Activated effector memory CD4-positive, alpha-beta T cell treated with Interleukin-2 at 50 U/mL for 16 hours (primary cell): ENCODE measurements at regions not wholly inside any gene's neighbourhood (a gene's known extent, or its start where the extent isn't known, plus 50 kb on each side); places are given as distances from the start of the nearest gene placed in this dataset.

Experiments
- DNase-seq: peaks from one replicate; pipeline ENCODE4 v3.0.0-alpha.2; 2020

DNA sequence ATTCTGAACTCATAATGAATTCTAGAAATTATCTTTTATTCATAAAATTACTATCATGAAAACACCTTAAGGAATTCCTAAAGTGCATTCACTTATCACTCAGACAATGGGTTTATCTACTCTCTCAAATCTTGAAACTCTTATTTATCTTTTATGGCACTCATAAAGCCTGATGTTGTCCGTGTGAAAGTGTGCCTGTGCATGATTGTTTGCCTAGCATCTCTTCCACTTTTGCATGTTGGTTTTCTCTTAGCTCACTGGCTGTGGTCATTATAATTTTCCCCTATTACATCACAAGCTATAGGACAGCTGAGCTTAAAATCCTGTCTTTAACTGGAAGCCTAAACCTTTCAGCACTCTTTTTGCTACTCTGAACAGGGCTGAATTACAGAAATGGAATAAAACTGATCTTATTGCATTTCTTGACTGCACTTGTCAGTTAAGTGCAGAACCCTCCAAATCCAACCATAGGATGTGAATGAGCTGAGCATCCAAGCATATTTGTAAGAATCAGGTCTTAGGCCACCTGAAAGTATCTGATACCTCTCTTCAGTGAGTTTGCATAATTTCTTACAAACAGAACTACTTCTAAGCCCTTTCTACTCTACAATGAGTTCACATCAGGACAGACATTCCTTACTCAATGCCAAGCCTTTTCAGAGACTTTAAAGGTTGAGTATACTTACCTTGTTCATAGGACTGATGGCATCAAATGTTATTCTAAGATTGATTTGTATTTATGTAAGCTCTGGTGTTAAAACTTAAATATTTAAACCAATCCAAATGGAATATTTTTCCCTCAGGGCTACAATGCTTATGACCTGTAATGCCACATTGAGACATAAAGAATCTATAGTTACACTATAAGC lies 221.2 kb upstream of the KITLG start:
- DNase-seq, result no peak

- no peak for DNase-seq
These were observed 212.8 kb upstream of the KITLG start for GRCh38 chr12:88793096-88793495.

DNA sequence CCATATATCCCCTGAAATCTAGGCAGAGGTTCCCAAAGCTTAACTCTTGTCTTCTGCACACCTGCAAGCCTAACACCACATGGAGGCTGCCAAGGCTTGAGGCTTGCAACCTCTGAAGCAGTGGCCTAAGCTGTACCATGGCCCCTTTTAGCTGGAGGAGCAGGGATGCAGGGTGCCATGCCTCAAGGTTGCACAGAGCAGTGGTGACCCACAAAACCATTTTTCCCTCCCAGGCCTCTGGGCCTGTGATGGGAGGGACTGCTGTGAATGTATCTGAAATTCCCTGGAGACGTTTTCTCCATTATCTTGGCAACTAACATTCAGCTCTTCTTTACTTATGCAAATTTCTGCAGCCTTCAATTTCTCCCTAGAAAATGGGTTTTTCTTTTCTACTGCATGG lies 210.0 kb upstream of the KITLG start:
- DNase-seq, result no peak

- no peak for DNase-seq
These were observed 203.9 kb upstream of the KITLG start for GRCh38 chr12:88784166-88784565.

DNA sequence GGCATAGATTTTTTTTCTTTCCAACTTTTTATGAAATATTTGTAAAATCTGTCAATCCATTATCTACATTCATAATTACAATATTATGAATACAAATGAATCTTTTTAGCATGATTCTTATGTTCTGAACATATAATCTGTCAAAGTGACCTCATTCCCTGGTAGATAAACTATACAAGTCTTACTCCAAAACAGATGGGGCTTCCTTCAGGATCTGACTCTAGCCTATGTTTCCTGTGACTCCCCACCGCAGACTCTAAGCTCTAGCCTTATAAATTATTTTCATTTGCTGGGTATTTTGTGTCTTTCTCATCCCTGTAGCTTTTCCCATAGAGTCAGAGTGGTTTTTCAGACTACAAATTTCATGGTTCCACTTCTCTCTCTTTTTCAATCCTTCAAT lies 202.1 kb upstream of the KITLG start:
- no peak for DNase-seq

DNA sequence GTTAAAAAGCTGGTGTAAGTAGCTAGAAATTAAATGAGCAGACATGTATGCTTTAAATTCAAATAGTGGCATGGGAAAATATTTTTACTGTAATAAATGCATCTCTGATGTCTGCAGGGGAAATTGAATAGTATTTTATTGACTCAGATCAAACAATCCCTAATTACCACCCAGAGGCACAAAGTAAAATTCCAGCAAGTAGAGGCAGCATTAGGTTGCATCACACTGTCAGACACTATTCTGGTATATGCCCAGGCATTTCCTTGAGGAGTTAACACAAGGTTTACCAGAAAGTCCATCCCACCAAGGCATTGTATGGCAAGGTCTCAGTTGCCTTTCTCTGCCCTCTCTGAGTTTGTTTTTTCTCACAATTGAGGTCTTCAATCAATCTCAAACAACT lies 201.6 kb upstream of the KITLG start:
- DNase-seq, result no peak

- DNase-seq, result no peak
These were observed 197.8 kb upstream of the KITLG start for GRCh38 chr12:88778064-88778463.

DNA sequence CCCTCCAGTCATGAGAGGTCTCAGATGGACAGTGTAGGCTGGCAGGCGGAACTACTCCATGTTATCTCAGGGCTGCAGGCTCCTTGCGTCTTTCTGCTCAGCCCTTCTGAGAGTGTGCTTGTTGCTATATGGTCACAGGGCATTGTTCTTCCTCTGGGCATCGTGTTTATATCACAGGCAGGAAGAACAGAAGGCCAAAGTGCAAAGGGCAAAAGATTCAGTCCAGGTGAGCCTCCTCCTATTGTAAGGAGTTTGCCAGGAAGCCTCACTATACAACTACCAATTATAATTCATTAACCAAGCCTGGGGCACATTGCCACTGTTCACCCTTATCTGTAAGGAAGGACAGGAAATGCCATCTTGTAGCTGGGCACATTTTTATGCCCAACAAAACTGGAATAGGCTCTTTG lies 195.5 kb upstream of the KITLG start:
- no peak for DNase-seq

- no peak for DNase-seq
These were observed 187.4 kb upstream of the KITLG start for GRCh38 chr12:88767699-88768098.

GRCh38 chr12:88764781-88765480 lies 184.7 kb upstream of the KITLG start:
- DNase-seq, result no peak

GRCh38 chr12:88763536-88764100 lies 183.3 kb upstream of the KITLG start:
- DNase-seq, result no peak

- no peak for DNase-seq
These were observed 177.9 kb upstream of the KITLG start for GRCh38 chr12:88758176-88758575.

DNA sequence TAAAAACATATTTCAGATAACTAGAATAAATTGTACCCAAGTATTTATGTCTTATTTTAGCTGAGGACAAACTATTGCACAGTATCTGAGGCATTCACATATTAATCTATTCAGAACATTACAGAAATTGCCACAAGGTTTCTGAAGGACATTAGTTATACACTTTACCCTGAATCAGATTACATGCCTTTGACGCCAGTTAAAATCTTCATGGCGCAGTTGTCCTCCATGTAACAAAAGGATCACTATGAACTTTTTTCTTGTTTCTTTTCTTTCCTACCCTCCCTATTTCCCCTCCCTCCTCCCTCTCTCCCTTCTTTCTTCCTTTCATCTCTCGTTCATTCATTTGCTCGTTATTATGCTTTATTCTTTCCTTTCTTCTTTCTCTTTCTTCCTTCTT lies 176.6 kb upstream of the KITLG start:
- no peak for DNase-seq

- DNase-seq, result no peak
These were observed 175.9 kb upstream of the KITLG start for GRCh38 chr12:88756153-88756552.

GRCh38 chr12:88753707-88754106 lies 173.4 kb upstream of the KITLG start:
- no peak for DNase-seq

DNA sequence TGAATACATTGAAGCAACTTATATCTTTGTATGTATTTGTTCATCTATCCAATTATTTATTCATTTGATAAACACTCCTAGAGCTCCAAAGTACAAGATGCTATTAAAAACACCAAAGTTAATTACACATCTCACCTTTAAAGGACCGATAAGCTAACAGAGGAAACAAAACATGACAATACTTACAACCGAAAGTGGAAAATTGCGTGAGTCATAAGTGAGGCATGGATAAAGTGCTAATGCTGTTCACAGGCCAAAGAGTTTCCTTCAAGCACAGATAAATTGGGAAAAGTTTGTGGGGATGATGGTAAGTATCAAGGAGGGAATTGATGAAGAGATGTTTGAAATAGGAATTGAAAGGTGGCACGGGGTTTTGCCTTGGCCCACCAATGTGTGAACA lies 172.8 kb upstream of the KITLG start:
- no peak for DNase-seq

DNA sequence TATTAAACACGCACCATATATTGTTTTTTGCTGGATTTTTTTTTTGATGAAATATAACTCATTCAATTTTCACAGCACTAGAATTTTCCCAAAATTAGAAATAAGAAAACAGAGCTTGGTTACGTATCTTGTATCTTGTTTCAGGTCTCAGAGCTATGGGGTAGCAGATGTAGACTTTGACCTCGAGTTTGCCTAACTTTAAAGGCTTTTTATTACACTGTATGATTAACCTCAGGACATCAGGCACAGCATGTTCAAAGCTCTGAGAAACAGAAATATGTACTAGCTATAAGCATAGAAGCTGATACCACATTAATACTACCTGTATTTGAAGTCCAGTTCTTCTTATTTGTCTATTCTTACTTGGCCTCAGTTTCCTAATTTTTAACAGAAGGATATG lies 171.9 kb upstream of the KITLG start:
- DNase-seq, result no peak

GRCh38 chr12:88750867-88751543 lies 170.7 kb upstream of the KITLG start:
- DNase-seq, result no peak

DNA sequence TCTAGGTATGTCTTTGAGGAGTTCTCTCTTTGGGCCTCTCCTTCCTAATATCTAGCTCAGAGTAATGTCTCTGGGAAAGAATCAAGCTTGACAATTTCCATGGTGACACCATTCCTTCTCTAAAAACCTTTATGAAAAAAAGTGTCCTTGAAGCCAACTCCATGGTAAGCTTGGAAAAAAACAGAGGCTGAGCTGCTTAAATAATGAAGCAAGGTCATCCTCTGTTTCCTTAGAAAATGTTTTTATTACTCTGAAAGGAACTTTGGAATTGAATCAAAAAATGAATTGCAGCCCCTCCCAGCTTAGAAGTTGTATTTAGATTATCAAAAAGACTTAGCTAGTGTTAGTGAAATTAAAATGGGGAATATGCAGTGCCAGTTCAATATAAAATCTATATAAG lies 166.1 kb upstream of the KITLG start:
- no peak for DNase-seq

DNA sequence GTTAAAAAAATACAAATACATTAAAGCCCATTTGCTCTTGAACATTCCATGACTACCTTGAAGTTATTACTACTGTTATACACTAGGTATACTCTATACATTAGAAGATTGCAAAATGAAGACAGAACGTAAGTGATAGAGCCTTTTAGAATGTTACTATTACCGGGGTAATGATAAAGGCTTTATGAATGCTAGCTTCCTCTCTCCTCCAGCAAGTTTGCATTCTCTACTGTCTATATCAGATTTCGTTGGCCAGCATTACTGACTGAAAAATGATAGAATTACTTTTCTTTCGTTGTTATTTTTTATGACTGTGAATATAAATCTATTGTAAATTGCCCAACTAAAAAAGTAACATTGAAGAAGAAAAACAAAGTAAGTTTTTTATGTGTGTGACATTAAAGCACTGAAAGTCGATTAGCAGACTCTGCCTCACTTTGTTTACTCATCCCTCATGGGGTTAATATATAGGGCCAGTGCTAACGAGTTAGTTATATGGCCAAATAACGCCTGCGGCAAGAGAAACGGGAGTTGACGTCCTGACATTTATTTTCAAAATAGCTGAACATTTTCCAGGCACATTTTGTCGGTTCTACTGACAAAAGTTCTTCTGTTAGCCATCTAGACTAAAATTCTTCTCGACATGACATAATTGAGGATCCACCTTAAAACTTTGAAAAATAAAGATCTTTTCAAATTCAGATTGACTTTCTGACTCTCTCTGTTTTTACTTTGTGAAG lies 163.8 kb upstream of the KITLG start:
- DNase-seq, result no peak

- no peak for DNase-seq
These were observed 157.7 kb upstream of the KITLG start for GRCh38 chr12:88737838-88738472.

- DNase-seq, result no peak
These were observed 155.8 kb upstream of the KITLG start for GRCh38 chr12:88736031-88736430.
